SK-N-MC (cell line): ENCODE measurements at regions not wholly inside any gene's neighbourhood (a gene's known extent, or its start where the extent isn't known, plus 50 kb on each side); places are given as distances from the start of the nearest gene placed in this dataset.

Source experiments
- DNase-seq: peaks from one replicate; pipeline ENCODE4 v3.0.0-alpha.2; 2011; ENCODE audit warnings: low read depth, low spot score
- H3K27ac ChIP-seq: fragments of 200-600 bp; sonication (generic); 2 replicates; pipeline ENCODE4 v1.5.1; 2016; ENCODE audit warnings: mixed run types
- H3K36me3 ChIP-seq: fragments of 200-600 bp; sonication (generic); 2 replicates; pipeline ENCODE4 v1.6.1; 2017; ENCODE audit warnings: antibody characterized with exemption, low read length, mixed read lengths; ENCODE audit not compliant: insufficient read depth
- H3K4me3 ChIP-seq: fragments of 200-600 bp; sonication (generic); 2 replicates; pipeline ENCODE4 v1.5.1; 2016
- H3K9ac ChIP-seq: fragments of 200-600 bp; sonication (generic); 2 replicates; pipeline ENCODE4 v1.8.0; 2017; ENCODE audit warnings: mixed run types, mixed read lengths; ENCODE audit not compliant: insufficient read length
- H3K9me3 ChIP-seq: fragments of 200-600 bp; sonication (generic); 2 replicates; pipeline ENCODE4 v1.6.1; 2017; ENCODE audit warnings: low read depth, mild to moderate bottlenecking, antibody characterized with exemption, low read length, moderate library complexity, mixed read lengths
- EZH2 ChIP-seq: fragments of 200-600 bp; sonication (generic); IDR thresholded peaks from one replicate; pipeline ENCODE4 v1.6.1; 2017; ENCODE audit warnings: antibody characterized with exemption
- FOXP2 ChIP-seq: optimal IDR thresholded peaks from 2 replicates; pipeline ENCODE3; 2011; ENCODE audit warnings: mild to moderate bottlenecking, moderate library complexity; ENCODE audit not compliant: insufficient read depth; ENCODE audit errors: extremely low read length, control extremely low read depth
- POLR2AphosphoS5 ChIP-seq: IDR thresholded peaks from 2 replicates; pipeline ENCODE4 v1.6.1; 2012; ENCODE audit warnings: mild to moderate bottlenecking, low read depth, low read length, borderline replicate concordance

DNA sequence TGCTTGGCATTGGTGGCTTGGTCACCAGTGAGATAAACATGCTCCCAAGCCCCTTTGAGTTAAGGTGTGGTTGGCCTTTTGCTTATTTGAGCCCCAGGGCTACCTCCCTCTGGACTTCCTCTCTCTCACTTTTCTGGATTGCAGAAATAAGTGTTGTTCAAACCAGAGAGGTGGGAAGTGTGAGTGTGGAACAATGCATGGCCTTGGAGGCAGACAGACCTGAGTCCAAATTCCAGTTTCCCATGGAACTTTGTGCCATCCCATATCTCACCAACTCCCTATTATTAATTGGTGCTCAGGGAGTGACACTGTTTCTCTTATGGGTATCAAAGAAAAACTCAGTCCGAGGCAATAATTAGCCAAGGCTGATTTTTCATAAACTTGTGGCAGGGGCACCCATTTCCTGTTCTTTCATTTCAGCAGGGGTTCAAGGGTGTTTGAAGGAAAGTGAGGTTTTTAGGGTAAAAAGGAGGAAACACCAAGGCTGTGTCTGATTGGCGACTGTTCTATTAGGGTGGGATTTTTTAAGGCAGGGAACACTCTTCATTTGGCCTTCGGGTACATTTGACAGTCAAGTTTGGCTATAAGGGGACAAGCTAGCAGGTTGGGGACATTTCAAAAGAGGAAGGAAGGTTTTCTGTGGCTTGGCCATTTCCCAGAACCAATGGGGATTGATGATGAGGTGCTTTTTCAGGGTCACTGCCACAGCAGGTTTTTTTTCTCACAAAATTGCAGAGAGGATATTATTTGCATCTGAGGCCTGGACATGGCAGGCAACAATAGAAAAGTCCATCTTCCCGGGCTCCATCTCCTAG, 148.8 kb upstream of the NPY start:
- no peak for TF ChIP-seq POLR2AphosphoS5
- TF ChIP-seq EZH2, result no peak
- no peak for TF ChIP-seq FOXP2
- Histone ChIP-seq H3K9ac (no peak overlapping the region), H3K4me3 (no peak overlapping the region), H3K27ac (no peak overlapping the region), H3K9me3 (no peaks in the 10 kb centered on the region), H3K36me3 (no peaks in the 10 kb centered on the region)
- no peak for DNase-seq

DNA sequence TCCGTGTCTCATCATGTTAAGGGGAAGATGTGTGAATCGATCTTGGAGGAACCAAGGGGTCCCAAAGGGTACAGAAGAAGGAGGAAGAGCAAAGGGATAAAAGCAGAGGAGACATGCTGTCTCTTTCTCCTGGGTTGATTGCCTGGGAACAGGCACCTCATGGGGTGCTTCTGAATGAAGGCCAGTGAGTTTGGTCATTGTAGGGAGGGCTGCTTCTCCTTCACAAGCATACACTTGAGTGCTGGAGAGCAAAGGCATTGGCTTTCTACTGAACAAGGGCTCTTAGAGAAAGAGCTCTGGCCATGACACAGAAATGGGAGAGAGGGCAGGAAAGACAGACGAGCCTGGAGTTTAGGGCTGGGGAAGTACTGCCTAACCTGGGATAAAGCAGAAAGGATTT, 146.7 kb upstream of the NPY start:
- Histone ChIP-seq H3K36me3 (no peaks in the 10 kb centered on the region), H3K9me3 (no peaks in the 10 kb centered on the region), H3K27ac (no peak overlapping the region), H3K9ac (no peak overlapping the region), H3K4me3 (no peak overlapping the region)
- no peak for TF ChIP-seq POLR2AphosphoS5
- no peak for TF ChIP-seq FOXP2
- TF ChIP-seq EZH2, result no peak
- no peak for DNase-seq

DNA sequence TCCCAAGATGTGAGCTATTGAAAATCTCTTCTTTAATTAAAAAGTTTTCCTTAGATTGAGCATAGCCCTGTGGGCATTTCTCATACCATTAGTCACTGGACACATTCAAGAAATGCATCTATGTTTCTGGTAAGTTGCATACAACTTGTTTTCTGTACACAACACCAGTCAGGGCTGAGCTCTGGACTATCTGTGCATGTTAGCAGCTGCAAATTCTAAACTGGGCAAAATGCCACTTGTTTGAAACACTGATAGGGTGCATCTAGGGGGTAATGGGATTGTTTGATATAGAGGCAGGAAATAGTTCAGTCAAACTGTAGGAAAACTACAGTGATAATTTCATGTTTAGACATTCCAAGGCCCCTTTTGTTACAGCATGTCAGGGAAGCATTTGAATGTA, 145.6 kb upstream of the NPY start:
- peak; percentile 44 for DNase-seq
- TF ChIP-seq POLR2AphosphoS5 (no peak; the same call in 1 of the 2 replicates), EZH2 (no peak), FOXP2 (no peak)

DNA sequence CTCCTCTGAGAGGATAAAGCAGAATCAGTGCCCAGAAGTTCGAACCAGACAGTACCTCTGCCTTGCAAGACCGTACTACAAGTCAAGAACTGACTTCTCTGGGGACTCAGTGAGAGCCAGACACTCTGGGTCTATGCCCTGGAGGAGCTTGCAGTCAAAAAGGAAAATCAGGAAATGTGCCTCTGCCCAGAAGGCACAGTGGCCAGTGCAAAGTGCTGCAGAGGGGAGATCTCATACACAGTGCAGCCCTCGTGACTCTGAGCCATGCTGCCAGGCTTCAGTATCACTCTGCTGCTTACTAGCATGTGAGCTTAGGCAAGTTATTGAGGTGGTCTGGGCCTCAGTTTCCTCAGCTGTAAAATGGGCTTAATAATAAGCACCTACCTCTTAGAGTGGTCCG, 144.0 kb upstream of the NPY start:
- no peak overlapping the region for H3K27ac ChIP-seq
- no peak overlapping the region for H3K9ac ChIP-seq
- no peak for DNase-seq
- H3K4me3 ChIP-seq, result no peak overlapping the region
- TF ChIP-seq FOXP2, result no peak
- no peak for TF ChIP-seq EZH2
- no peak for TF ChIP-seq POLR2AphosphoS5
- no peaks in the 10 kb centered on the region for H3K9me3 ChIP-seq
- no peaks in the 10 kb centered on the region for H3K36me3 ChIP-seq

More for the DNA sequence above, 145.6 kb upstream of the NPY start:
- Histone ChIP-seq H3K9ac (no peak overlapping the region), H3K9me3 (no peaks in the 10 kb centered on the region), H3K36me3 (no peaks in the 10 kb centered on the region), H3K27ac (no peak overlapping the region; the same call in 1 of the 2 replicates), H3K4me3 (no peak overlapping the region)

DNA sequence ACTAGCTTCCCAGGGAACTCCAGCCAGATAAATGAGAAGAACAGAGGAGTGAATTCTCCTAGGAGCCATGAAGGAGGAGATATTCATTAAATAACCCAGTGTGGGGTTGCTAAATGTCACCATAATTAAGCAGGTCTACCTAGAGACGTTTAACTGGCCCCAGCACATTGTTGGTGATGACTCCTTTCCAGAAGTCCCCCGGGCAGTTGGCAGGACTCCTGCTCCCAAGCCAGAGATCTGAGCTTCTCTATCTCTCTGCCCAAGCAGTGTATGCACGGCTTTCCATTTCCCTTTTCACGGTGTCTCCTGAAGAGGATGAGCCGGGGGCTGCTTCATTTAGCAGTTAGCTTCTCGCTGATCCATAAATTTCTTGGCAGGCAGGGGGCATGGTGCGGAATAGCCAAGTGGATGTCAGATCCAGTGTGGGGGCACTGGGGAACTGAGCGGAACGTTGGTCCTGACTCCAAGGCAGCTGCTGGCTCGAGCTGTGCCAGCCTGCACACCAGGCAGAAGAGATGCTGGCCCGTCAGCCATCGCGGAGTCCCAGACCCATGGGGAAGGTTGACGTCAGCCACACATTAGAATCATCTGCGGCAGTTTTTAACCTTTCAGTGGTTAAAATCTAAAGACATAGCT, 142.0 kb upstream of the NPY start:
- Histone ChIP-seq H3K36me3 (no peaks in the 10 kb centered on the region), H3K4me3 (no peak overlapping the region), H3K27ac (no peak overlapping the region), H3K9ac (no peak overlapping the region), H3K9me3 (no peaks in the 10 kb centered on the region)
- no peak for DNase-seq
- no peak for TF ChIP-seq POLR2AphosphoS5
- no peak for TF ChIP-seq EZH2
- no peak for TF ChIP-seq FOXP2

DNA sequence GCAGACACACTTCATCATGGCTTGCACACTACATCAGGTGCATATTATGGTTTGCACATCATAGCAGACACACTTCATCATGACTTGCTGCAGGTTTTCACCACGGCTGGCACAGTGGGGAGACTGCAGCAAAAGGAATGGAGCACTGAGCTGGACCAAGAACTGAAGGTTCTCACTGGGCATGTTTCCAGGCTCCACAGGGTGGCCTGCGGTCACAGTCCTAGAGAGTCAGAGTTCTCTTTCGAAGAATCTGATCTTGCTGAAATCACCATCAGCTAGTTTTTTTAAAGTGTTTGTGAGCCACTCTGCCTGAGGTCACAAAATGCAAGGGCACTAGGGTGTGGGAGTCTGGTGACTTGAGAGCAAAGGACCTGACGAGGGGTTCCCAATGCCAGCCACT, 140.4 kb upstream of the NPY start:
- no peaks in the 10 kb centered on the region for H3K9me3 ChIP-seq
- H3K36me3 ChIP-seq, result no peaks in the 10 kb centered on the region
- H3K4me3 ChIP-seq, result no peak overlapping the region
- TF ChIP-seq POLR2AphosphoS5 (no peak), EZH2 (no peak), FOXP2 (no peak)
- no peak overlapping the region for H3K27ac ChIP-seq
- DNase-seq, result no peak
- H3K9ac ChIP-seq, result no peak overlapping the region

DNA sequence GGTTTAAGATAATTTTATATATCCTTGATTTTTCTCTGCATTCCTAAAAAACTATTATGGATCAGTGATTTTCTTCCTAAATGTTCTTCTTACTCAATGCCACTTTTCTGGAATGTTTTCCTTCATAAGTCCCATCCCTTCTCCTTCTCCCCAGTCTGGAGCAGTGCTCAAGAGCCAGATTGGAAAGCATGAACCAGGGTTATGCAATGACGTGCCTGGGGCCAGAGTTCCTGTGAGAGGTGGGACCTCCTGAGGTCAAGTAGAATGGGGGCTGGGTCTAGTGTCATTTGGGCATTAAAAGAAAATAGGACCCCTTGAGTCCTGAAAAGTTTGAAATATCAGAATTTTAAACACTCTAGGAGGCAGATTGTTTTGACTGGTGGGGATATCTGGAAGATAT, 132.0 kb upstream of the NPY start:
- no peaks in the 10 kb centered on the region for H3K36me3 ChIP-seq
- no peaks in the 10 kb centered on the region; the same call in 1 of the 2 replicates for H3K9me3 ChIP-seq
- DNase-seq, result no peak
- TF ChIP-seq EZH2 (no peak), FOXP2 (no peak), POLR2AphosphoS5 (no peak)
- H3K9ac ChIP-seq, result no peak overlapping the region
- H3K27ac ChIP-seq, result no peak overlapping the region
- no peak overlapping the region for H3K4me3 ChIP-seq

DNA sequence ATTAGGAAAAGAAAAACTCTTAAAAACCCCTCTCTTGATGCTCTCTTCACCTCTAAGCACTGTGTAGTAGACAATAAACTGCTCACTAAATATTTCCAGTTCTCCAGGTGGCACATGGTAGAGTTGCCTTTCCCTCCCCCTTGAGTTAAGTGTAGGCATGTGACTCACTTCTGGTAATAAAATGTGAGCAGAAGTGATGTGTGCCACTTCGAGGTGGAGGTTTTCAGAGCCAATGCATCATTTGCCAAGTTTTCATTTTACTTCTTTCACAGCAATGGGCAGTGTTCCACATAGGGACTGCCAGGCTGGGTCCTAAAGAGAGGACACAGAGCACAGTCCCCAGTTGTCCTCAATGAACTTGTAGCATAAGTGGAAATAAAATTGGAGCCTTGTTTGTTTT, 131.6 kb upstream of the NPY start:
- H3K36me3 ChIP-seq, result no peaks in the 10 kb centered on the region
- TF ChIP-seq EZH2, result no peak
- no peak for TF ChIP-seq FOXP2
- no peak for TF ChIP-seq POLR2AphosphoS5
- DNase-seq, result no peak
- H3K27ac ChIP-seq, result no peak overlapping the region
- no peak overlapping the region for H3K9ac ChIP-seq
- H3K4me3 ChIP-seq, result no peak overlapping the region
- H3K9me3 ChIP-seq, result no peaks in the 10 kb centered on the region; the same call in 1 of the 2 replicates
